Limb (tissue), 2 donors: ENCODE measurements at regions not wholly inside any gene's neighbourhood (a gene's known extent, or its start where the extent isn't known, plus 50 kb on each side); places are given as distances from the start of the nearest gene placed in this dataset.
"Not testable (repeated sequence)": the region's sequence is repeated elsewhere in the genome, so short reads cannot be mapped to it uniquely, and the experiment has no call there.

ENCODE experiments used
- DNase-seq, 2 donors: peaks; one replicate each; pipeline ENCODE4 v3.0.0-alpha.2; 2016; ENCODE audit errors: extremely low spot score in 2 of 2

GRCh38 chr7:149992366-149992765 lies 118.6 kb downstream of the ATP6V0E2 start:
- DNase-seq: not testable (repeated sequence)

- DNase-seq: not testable (repeated sequence)
Measured at GRCh38 chr7:149995369-149996026, 121.7 kb downstream of the ATP6V0E2 start.

GRCh38 chr7:150000780-150001599 lies 127.2 kb downstream of the ATP6V0E2 start:
- not testable (repeated sequence) for DNase-seq

GRCh38 chr7:150003304-150003810 lies 129.6 kb downstream of the ATP6V0E2 start:
- DNase-seq: no peak

- not testable (repeated sequence) for DNase-seq
Measured at GRCh38 chr7:150003973-150004372, 130.2 kb downstream of the ATP6V0E2 start.

- DNase-seq: not testable (repeated sequence)
Measured at GRCh38 chr7:150004843-150005242, 131.1 kb downstream of the ATP6V0E2 start.

- not testable (repeated sequence) for DNase-seq
Measured at GRCh38 chr7:150009620-150010303, 136.0 kb downstream of the ATP6V0E2 start.

GRCh38 chr7:150016651-150017189 lies 143.0 kb downstream of the ATP6V0E2 start:
- not testable (repeated sequence) for DNase-seq

- DNase-seq: not testable (repeated sequence)
Measured at GRCh38 chr7:150020210-150020609, 146.4 kb downstream of the ATP6V0E2 start.

GRCh38 chr7:150024550-150025490 lies 151.1 kb downstream of the ATP6V0E2 start:
- not testable (repeated sequence) for DNase-seq

- not testable (repeated sequence) for DNase-seq
Measured at GRCh38 chr7:150025802-150026201, 152.0 kb downstream of the ATP6V0E2 start.

GRCh38 chr7:150028344-150029012 lies 154.7 kb downstream of the ATP6V0E2 start:
- not testable (repeated sequence) for DNase-seq

GRCh38 chr7:150029013-150029389 lies 155.2 kb downstream of the ATP6V0E2 start:
- DNase-seq: not testable (repeated sequence)

GRCh38 chr7:150031733-150032132 lies 158.0 kb downstream of the ATP6V0E2 start:
- DNase-seq: not testable (repeated sequence)

GRCh38 chr7:150033711-150034110 lies 159.9 kb downstream of the ATP6V0E2 start:
- DNase-seq: not testable (repeated sequence)

GRCh38 chr7:150035769-150036168 lies 162.0 kb downstream of the ATP6V0E2 start:
- DNase-seq: not testable (repeated sequence)

GRCh38 chr7:150039061-150039460 lies 165.3 kb downstream of the ATP6V0E2 start:
- not testable (repeated sequence) for DNase-seq

- not testable (repeated sequence) for DNase-seq
Measured at GRCh38 chr7:150042281-150042680, 168.5 kb downstream of the ATP6V0E2 start.

- DNase-seq: peak; percentile 55 to 73
Measured at GRCh38 chr7:150044771-150045170, 171.0 kb downstream of the ATP6V0E2 start.

GRCh38 chr7:150045596-150045995 lies 171.8 kb downstream of the ATP6V0E2 start:
- DNase-seq: not testable (repeated sequence)
